GM18909 (cell line): ENCODE measurements at regions not wholly inside any gene's neighbourhood (a gene's known extent, or its start where the extent isn't known, plus 50 kb on each side); places are given as distances from the start of the nearest gene placed in this dataset.
A peak's percentile ranks its signal among the peaks of the same experiment; 100 is the strongest.
"Not testable (repeated sequence)": the region's sequence is repeated elsewhere in the genome, so short reads cannot be mapped to it uniquely, and the experiment has no call there.

Experiments
- ATAC-seq: cut with Tn5 transposase; IDR thresholded peaks from one replicate; pipeline ENCODE4 v1.9.1; 2021; ENCODE audit warnings: mild to moderate bottlenecking; ENCODE audit not compliant: unreplicated experiment, poor library complexity

DNA sequence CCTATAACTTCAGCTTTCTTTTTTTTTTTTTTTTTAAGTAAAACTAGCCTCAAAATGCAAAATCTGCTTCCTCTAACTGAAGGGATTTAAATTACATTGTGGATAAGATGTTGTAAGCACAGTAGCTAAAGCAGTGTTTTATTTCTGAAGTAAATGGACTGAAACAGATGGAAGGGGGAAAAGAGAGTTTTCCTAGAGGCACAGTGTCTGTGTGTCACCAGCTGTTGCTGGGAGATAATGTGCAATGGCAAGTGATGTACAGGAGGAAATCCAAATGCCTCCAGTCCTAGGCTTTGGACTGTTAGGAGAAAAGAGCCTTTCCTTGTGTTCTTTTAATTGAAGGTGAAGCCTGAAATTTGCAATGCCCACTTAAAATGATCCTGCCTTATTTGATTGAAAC lies 672.1 kb downstream of the GRXCR1 start:
- no peak for ATAC-seq

DNA sequence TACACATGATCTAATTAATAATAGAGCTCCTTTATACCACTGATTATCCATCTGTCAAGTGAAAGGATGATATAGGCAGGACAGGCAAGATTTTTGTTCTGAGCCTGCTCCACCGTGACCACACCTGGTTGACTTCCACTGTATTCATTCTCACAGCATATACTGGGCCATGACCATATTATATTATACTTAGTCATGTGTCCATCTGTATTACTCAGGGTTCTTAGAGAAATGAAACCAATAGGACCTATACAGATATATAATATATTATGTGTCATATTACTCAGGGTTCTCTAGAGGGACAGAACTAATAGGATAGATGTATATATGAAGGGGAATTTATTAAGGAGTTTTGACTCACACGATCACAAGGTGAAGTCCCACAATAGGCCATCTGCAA lies 675.1 kb downstream of the GRXCR1 start:
- ATAC-seq, result no peak

DNA sequence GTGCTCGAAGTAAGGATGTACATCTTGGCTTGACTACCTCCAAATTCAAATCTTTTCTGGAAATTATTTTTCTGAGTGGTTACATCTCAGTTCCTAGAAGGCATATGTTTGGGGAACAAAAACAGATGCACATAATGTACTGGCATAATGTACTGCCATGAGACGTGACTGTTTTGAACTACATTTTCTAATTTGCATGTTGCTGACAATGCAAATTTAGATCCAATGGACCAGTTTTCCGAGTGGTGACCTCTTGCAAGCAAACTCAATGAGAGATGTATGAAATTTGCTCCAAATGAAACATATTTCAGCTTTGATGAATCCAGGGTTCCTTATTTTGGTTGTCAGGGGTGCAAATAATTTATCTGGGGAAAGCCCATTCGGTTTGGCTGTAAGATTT lies 694.3 kb downstream of the GRXCR1 start:
- no peak for ATAC-seq

DNA sequence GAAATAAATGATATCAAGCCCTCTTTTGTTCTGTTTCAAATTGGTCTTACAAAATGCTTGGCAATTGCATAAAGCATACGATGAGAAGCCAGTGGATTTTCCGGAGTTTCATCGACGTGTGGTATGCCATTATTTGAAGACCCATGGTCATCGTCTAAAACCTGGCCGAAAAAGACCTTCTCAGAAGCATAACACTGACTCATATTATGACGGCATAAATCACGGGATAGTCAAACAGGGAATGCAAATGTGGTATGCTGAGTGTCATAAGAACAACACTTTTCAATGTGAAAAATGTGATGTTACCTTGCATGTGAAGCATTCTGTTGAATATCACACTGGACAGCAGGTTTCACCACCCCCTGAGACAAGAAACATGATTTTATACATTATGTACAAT lies 695.2 kb downstream of the GRXCR1 start:
- no peak for ATAC-seq

DNA sequence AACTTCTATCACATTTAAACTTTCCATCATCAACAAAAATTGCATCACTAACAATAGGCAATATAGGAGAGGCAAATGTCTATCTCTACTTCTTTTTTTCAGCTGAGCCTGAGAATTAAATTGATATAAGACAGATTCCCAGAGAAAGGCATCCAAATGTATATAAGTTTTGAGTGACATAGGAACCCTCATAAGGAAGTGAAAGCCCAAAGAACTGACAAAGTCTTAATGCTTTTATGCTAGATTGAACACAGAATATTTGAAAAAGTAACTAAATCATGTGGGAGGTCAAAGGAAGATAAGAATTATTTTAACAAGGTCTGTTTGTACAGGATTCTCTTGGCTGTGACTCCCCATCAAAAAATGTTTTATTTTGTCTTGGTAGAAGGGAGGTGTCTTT lies 714.9 kb downstream of the GRXCR1 start:
- ATAC-seq, result peak; percentile 22

DNA sequence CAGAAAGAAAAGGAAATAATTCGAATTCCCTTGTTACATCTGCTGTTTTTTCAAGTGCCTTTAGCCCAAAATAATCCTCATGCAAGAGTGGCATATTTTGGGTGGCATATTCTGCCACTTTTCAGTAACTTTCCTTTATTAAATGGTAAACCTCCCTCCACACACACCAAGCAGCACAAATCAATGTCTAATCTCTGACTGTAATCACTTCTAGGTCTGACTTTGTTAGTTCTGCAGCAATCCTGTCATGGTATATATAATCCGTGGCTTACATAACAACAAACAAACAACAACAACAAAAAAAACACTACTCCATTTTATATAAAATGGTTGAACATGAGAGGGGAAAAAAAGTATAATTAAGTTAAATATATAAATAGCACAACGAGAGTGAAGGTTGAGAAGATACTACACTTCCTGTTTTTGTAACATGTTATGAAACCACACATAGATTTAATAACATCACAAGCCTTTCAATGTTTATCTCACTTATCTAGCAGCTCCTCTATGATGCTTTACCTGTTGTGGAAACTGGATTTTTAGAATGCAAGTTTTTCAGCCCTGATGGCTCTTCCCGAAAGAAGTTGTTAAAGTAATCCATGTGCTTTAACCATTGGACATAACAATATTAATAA lies 715.4 kb downstream of the GRXCR1 start:
- ATAC-seq, result peak; percentile 67

DNA sequence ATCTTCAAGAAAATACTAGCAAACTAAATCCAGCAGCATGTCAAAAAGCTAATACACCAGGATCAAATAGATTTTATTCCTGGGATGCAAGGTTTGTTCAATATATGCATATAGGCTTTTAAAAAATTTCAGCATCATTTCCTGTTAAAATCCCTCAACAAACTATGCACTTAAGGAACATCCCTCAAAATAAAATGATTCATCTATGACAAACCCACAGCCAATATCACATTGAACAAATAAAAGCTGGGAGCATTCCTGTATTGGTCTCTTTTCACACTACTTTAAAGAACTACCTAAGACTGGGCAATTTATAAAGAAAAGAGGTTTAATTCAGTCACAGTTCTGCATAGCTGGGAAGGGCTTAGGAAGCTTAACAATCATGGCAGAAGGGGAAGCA lies 726.7 kb downstream of the GRXCR1 start:
- ATAC-seq, result no peak

DNA sequence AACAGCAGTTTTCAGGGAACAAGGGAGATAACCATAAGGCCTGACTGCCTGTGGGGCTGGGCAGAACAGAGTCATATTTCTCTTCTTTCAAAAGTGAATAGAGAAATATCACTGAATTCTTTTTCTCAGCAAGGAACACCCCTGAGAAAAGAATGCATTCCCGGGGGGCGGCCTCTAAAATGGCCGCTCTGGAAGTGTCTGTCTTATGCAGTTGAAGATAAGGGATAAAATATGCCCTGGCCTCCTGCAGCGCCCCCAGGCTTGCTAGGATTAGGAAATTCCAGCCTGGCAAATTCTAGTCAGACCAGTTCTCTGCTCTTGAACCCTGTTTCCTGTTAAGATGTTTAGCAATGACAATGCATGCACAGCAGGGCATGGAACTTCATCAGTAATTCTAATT lies 745.4 kb downstream of the GRXCR1 start:
- not testable (repeated sequence) for ATAC-seq

DNA sequence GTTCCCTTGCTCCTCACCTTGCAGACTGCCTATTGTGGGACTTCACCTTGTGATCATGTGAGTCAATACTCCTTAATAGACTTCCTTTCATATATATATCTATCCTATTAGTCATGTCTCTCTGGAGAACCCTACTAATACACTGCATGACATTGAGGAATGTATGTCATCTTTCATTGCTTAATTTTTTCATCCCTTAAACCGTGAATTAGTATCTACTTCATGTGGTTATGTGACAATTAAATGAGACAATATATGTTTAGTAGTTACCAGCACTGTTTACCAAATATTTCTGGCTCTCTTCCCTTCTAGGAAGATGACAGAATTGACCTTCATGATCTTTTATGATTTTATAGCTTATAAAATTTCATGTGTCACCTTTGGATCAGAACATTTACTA lies 759.5 kb downstream of the GRXCR1 start:
- ATAC-seq, result no peak

DNA sequence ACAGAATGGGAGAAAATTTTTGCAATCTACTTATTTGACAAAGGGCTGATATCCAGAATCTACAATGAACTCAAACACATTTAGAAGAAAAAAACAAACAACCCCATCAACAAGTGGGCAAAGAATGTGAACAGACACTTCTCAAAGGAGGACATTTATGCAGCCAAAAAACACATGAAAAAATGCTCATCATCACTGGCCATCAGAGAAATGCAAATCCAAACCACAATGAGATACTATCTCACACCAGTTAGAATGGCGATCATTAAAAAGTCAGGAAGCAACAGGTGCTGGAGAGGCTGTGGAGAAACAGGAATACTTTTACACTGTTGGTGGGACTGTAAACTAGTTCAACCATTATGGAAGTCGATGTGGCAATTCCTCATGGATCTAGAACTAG lies 767.0 kb downstream of the GRXCR1 start:
- ATAC-seq, result not testable (repeated sequence)

DNA sequence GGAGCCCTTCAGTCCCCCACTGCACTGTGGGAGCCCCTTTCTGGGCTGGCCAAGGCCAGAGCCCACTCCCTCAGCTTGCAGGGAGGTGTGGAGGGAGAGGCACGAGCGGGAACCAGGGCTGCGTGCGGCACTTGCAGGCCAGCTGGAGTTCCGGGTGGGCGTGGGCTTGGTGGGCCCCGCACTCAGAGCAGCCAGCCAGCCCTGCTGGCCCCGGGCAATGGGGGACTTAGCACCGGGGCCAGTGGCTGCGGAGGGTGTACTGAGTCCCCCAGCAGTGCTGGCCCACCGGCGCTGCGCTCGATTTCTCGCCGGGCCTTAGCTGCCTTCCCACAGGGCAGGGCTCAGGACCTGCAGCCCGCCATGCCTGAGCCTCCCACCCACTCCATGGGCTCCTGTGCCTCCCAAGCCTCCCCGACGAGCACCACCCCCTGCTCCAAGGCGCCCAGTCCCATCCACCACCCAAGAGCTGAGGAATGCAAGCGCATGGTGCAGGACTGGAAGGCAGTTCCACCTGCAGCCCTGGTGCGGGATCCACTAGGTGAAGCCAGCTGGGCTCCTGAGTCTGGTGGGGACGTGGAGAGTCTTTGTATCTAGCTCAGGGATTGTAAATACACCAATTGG lies 776.2 kb downstream of the KCTD8 start:
- ATAC-seq, result not testable (repeated sequence)

DNA sequence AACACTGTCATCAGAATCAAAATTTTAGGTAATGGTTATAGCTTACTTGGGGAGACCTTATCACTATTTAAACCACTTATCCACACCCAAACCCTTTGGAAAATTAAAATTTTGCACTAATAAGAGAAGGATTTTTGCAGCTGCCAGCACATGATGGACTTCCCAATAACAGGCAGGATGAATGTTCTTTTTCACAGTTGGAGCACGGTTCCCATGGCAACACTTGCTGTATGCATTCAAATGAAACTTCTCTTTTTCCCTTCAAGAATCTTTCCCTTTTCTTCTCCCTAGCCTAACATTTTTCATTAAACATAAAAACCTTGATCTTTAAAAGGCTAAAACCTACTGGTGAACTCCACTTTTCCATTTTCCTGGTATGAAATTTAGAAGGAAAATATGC lies 768.2 kb downstream of the KCTD8 start:
- no peak for ATAC-seq

DNA sequence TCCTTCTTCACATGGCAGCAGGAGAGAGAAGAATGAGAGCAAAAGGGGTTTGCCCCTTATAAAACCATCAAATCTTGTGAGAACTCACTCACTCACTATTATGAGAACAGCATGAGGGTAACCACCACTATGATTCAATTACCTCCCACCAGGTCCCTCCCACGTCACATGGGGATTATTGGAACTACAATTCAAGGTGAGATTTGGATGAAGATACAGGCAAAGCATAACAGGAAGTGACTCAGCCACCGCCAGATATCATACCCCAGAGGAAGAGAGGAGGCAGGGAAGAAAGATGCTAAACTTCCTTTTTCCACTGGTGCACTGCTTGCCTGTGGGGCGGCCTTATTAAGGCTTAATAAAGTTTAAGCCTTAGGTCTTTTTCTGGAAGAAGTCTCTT lies 766.1 kb downstream of the KCTD8 start:
- no peak for ATAC-seq

DNA sequence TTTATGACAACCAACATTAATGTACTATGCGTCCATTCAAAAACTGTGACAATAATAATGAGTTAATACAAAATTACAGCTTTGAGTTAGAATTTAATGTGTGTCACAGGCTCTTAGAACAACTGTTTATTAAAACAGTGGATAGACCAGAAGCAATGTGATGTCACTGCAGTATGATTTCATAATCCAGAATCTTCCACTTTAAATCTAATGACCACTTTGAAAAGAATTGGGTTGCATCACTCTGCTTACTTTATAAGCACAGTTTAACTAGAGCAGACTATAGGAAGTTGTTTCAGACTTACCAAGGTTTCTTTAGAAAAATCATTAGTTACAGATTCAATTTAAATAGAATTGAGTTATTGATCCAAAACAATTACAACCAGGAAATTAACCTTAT lies 758.5 kb downstream of the KCTD8 start:
- ATAC-seq, result no peak

DNA sequence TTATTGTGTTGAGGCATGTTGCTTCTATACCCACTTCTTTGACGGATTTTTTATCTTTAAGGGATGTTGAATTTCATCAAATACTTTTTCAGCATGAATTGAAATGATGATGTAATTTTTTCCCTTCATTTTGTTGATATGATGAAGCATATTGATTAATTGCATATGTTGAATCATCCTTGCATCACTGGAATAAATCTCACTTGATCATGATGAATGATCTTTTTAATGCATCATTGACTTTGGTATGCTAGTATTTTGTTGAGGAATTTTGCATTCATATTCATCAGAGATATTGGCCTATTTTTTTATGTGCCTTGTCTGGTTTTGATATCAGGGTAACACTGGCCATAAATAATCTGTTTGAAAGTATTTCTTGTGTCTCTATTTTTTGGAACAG lies 754.7 kb downstream of the KCTD8 start:
- no peak for ATAC-seq

DNA sequence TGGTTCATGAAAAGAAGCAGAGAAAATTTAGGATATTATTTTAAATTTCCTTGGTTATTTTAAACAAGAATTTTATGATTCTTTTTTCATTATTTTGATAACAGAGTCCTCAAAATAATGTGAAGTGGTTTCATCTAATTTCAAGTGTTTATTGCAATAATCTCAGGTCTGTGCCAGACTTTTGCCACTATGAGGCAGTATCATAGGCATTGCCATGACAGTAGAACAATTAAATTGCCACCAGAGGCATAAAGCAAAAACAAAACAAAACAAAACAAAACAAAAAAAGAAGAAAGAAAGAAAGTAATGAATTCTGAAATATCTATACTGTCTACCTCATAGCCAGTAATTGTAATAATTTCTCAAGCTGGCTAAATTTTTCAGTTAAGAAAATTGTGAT lies 739.2 kb downstream of the KCTD8 start:
- ATAC-seq, result no peak

DNA sequence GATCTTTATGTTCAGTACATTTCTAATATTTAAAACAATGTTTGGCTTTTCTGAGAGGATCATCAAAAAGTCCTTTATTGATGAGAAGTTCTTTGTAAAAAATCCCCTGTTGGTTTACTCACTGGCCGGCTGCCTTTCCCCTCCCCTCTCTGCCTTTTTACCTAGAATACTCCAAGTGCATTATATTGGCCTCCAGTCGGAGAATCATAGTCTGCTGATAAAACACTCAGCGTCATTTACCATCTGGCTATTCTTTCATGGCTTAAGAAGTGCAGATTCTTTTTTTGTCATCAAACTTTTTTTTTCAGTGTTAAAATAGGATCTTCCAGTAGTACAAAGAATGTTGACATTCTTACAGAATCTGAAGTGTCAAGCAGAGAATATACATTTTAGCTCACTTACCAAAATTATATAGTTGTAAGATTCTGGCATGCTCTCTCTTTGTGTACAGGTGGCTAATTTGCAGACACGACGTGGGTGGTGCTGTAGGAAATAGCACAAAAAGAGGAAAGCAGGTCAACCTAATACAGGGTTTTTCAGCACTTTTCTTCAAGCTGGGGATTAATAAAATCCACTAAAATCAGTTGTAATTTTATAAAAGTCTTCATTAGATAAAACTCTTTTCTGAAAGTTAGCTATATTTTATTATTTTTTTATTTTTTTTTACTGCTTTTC lies 731.8 kb downstream of the KCTD8 start:
- no peak for ATAC-seq

DNA sequence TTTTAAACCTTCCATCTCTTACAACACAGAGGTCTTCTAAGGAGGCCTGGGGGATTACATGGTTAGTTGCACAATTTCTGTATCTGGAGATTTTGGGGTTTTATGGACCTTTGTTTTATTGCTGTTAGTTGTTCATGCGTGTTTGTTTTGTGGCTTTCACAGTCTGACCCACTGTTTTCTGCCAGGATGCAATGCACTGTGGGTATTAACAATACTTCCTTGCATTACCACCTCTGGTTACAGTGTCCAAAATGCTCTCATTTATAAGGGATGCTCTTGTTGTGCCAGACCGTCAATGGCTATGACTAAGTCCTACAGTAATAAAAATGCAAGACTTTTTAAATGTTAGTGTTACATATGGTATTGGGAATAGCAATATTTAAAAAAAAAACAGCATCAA lies 730.2 kb downstream of the KCTD8 start:
- no peak for ATAC-seq

DNA sequence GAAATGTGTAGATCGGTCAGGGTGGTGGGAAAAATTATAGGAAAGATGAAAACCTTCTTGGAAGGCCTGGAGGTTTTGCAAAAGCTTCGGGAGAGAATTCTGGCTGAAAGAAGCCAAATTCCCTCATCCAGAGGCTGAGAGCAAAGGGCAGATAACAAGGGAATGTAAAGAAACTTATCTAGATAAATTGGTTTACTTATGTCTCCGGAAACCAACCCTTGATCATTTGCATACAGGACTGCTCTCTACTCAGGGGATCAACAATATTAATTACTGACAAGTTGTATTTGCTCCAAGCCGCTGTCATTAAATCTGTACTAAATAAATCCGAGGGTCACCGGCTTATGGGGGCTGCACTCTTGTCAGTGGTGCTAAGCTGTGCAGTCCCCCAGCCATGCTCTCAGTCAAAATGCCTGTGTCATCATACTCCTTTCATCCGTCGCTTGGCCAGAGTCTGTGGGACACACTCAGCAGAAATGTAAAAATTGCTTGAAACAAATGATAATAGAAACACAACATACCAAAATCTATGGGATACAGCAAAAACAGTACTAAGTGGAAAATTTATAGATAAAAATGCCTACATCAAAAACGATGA lies 715.7 kb downstream of the KCTD8 start:
- ATAC-seq, result no peak

DNA sequence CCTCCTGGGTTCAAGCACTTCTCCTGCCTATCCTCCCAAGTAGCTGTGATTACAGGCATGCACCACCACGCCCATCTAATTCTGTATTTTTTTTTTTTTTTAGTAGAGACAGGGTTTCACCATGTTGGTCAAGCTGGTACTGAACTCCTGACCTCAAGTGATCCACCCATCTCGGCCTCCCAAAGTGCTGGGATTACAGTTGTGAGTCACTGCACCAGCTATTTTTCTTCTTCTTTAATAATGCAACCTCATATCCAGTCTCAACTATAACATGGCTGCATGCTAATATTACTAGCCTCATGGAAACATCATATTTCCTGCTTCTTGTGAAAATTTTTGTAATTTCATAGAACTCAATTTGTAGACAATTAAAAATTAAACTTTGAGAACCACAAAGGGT lies 706.5 kb downstream of the KCTD8 start:
- no peak for ATAC-seq

DNA sequence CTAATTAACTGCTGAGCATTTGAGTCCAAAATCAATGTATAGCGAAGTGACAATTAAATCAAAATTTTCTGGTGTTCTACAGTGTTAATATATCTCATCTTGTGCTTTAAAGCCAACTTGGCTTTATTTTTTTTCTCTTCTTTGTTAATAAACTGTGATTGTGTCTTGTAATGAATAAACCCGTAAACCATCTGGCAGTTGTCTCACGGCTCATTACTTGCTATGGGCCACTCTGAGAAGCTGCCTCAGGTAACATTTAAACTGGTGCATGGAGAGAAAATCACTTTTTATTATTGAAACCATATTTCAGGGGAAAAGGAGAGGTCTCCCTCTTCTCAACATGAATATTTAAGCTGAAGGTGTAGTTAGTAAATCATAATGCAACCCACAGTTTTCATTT lies 694.0 kb downstream of the KCTD8 start:
- no peak for ATAC-seq

DNA sequence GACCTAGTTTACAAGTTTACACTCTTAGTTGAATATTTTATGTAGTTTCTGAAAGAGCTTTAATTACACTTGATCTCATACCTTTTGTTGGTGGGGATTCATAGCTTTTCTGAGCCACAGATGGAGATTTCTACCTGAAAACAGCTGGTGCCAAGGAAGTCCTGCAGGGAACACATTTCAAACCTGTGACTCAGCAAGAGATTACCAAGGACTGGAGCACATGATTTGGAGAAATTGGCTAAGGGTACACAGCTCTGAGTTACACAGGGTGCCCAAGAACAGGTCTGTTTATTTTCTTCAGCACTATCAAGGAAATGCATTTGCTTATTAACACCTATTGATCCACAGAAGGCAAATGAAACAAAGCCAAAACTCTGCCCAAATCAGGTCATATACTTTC lies 691.5 kb downstream of the KCTD8 start:
- no peak for ATAC-seq
